Testis (tissue), 2 donors: ENCODE measurements at regions not wholly inside any gene's neighbourhood (a gene's known extent, or its start where the extent isn't known, plus 50 kb on each side); places are given as distances from the start of the nearest gene placed in this dataset.

Source experiments
- POLR2A ChIP-seq: fragments of 450-650 bp; IDR thresholded peaks from one replicate; pipeline ENCODE4 v1.6.1; 2017; ENCODE audit warnings: antibody characterized with exemption, mild to moderate bottlenecking, moderate library complexity
- TF ChIP-seq, protein P1 (sequence below), 3 experiments: fragments of 450-650 bp in 2 of 3; fragments of 200-600 bp in 1 of 3; sonication (generic) in 1 of 3; IDR thresholded peaks; one replicate each; pipeline ENCODE4 v1.5.1; 2016 to 2019; ENCODE audit warnings: antibody characterized with exemption in 3 of 3, mild to moderate bottlenecking in 2 of 3, moderate library complexity in 1 of 3

GRCh38 chr11:24390762-24391161 lies 106.1 kb upstream of the LUZP2 start:
- TF ChIP-seq, protein P1, sequence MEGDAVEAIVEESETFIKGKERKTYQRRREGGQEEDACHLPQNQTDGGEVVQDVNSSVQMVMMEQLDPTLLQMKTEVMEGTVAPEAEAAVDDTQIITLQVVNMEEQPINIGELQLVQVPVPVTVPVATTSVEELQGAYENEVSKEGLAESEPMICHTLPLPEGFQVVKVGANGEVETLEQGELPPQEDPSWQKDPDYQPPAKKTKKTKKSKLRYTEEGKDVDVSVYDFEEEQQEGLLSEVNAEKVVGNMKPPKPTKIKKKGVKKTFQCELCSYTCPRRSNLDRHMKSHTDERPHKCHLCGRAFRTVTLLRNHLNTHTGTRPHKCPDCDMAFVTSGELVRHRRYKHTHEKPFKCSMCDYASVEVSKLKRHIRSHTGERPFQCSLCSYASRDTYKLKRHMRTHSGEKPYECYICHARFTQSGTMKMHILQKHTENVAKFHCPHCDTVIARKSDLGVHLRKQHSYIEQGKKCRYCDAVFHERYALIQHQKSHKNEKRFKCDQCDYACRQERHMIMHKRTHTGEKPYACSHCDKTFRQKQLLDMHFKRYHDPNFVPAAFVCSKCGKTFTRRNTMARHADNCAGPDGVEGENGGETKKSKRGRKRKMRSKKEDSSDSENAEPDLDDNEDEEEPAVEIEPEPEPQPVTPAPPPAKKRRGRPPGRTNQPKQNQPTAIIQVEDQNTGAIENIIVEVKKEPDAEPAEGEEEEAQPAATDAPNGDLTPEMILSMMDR (IDR thresholded peaks at IDR 0.05), result no peak
- TF ChIP-seq POLR2A, result no peak
